GM19240 (cell line): ENCODE measurements at regions not wholly inside any gene's neighbourhood (a gene's known extent, or its start where the extent isn't known, plus 50 kb on each side); places are given as distances from the start of the nearest gene placed in this dataset.

Experiments used
- DNase-seq: peaks from one replicate; pipeline ENCODE4 v3.0.0; 2011; ENCODE audit warnings: low spot score; ENCODE audit not compliant: insufficient read length

DNA sequence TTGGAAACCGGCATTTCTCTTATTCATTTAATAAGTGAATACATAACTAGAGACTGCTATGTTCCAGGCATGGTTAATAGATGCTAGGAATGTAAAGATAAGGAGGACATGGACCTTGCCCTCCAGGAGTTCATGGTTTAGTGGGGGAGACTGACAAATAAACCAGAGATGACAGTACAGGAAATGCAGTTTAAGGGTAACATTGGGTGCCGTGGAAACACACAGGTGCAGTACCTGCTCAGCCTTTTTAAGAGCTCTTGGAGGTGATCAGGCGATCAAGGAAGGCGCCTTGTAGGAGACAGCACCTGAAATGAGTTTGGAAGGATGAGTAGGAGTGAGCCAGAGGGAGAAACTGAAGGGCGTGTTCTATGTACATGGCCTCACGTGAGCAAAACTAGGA is 145.8 kb downstream of the AASDH start:
- DNase-seq: no peak

- no peak for DNase-seq
Measured at GRCh38 chr4:56240554-56241174, 146.6 kb downstream of the AASDH start.

DNA sequence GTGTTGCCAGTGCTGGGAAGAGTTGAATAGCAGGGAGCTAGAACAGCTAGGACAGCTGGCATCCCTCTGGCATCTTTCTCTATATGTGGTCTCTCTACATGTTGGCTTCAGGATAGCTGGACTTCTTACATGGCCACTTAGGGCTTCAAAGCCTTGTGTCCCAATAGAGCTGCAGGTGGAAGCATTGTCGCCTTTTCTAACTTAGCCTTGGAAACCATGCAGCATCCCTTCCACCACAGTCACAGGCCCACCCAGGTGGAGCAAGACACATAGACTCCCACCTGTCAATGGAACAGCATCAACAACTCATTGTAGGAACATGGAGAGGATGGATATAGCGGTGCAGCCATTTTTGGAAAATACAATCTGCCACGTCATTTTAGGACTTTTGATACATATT is 149.0 kb downstream of the AASDH start:
- no peak for DNase-seq

DNA sequence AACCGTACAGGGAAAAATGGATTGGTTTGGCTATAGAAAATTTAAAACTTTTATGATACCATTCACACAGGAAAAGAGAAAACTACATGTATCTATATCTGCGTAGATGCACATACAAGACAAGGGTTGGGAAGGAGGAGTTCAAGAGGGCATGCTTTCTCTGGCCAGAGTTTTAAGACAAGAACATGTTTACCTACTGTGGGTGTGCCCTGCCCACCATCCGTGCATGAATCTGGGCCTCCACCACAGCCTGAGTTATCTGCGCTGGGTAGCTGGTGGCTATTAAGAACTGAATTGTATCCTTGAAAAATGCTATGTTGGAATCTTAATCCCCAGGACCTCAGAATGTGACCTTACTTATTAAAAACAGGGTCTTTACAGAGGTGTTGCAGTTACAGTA is 151.6 kb downstream of the AASDH start:
- no peak for DNase-seq

DNA sequence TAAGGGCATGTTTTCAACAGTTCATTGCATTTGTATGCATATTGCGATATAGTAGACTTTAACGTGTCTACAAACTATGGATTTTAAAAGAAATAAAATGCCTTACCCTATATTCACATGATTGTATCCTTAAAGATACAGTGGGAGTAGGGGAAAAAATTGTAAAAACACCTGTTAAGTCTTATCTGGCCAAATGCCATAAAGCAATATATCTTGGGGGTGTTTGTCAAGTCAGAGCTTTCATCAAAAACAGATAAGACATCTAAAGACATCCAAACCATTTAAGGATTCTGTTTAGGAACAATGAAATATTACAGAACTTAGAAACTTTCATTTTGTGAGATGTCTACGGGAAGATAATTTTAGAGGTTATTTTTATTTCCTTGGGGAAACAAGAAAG is 152.3 kb downstream of the AASDH start:
- DNase-seq: no peak

- DNase-seq: no peak
Measured at GRCh38 chr4:56234098-56234497, 153.2 kb downstream of the AASDH start.

DNA sequence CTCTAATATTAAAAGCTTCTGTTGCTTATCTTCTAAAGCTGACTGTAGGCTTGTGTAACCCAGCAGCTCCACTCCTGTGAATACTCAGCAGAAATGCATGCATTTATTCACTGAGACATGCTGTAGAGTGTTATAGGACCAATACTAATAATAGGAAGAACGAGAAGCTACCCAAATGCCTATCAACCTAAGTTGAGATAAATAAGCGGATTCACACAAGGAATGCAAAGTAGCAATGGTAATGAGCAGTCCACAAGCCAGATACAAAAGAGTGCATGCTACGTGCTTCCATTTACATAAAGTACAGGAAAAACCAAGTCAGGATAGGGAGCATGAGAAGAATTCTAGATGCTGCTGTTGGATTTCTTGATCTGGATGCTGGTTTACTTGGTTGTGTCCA is 155.9 kb downstream of the AASDH start:
- DNase-seq: no peak

GRCh38 chr4:56229947-56230346 is 157.3 kb downstream of the AASDH start:
- DNase-seq: no peak

GRCh38 chr4:56227301-56227835 is 159.9 kb downstream of the AASDH start:
- DNase-seq: no peak

- DNase-seq: no peak
Measured at GRCh38 chr4:56226579-56226978, 160.7 kb downstream of the AASDH start.

DNA sequence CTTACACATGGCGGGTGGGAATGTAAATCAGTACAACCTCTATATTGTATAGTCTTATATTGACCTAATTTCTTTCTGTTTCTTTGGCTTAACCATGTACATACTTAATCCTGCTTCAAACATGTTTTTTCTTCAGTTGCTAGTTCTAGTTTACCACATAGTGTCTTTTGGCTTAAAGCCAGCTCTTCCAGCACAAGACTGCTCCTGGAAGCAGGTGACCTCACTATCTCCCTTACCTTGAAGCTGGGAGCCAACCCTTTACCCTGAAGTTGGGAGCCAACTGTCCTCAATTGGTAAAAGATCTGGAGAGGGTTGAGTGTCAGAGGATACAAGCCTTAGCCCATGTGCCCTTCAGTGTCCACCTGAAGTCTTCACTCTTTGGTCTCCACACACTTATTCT is 162.7 kb downstream of the AASDH start:
- DNase-seq: no peak

DNA sequence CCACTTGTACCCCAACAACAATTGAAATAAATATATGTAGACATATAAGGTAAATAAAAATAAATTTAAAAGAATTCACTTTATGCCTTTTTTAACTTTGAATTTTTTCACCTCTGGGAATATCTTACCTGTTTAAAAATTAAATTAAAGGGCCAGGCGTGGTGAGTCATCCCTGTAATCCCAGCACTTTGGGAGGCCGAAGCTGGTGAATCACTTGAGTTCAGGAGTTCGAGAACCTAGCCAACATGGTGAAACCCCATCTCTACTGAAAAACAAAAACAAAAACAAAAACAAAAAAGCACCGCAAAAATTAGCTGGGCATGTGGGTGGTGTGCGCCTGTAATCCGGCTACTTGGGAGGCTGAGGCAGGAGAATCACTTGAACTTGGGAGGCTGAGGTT is 164.8 kb downstream of the AASDH start:
- DNase-seq: no peak

DNA sequence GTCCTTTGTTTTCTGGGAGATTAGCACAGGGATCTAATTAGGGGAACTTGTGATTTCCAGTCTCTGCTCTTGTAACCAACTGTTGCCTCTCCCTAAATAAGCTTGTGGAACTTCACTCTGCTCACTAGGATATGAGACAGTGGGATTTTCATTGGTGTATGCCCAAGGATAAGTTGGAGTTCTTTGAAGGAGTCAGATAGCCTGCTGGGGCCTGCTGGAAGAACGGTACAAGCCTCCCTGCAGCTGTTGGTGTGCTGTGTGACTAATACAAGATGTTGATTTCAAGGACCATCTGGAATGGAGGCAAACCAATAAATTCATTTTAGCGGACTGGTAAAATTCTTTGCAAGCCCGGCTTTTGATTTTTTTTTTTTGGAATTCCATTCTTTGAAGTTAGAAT is 167.0 kb downstream of the AASDH start:
- no peak for DNase-seq

- DNase-seq: no peak
Measured at GRCh38 chr4:56219447-56219846, 167.8 kb downstream of the AASDH start.

DNA sequence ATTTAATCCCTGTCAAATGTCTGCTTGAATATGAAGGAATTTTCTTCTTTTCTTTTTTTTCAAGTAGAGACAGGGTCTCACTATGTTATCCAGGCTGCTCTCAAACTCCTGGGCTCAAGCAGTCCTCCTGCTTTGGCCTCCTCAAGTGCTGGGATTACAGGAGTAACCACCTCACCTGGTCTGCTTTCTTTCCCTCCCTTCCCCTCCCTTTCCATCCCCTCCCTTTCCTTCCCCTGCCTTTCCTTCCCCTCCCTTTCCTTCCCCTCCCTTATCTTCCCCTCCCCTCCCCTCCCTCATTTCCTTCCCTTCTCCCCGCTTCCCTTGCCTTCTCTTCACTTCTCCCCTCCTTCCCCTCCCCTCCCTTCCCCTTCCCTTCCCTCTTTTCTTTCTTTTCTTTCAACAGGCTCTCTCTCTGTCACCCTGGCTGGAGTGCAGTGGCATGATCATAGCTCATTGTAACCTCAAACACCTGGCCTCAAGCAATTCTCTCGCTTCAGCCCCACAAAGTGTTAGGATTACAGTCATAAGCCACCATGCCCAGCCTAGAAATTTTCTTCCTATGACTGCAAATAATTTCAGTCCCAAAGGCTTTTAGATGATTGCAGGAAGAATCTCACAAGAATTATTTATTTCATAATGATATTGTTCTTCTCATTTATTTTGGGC is 168.9 kb downstream of the AASDH start:
- no peak for DNase-seq

DNA sequence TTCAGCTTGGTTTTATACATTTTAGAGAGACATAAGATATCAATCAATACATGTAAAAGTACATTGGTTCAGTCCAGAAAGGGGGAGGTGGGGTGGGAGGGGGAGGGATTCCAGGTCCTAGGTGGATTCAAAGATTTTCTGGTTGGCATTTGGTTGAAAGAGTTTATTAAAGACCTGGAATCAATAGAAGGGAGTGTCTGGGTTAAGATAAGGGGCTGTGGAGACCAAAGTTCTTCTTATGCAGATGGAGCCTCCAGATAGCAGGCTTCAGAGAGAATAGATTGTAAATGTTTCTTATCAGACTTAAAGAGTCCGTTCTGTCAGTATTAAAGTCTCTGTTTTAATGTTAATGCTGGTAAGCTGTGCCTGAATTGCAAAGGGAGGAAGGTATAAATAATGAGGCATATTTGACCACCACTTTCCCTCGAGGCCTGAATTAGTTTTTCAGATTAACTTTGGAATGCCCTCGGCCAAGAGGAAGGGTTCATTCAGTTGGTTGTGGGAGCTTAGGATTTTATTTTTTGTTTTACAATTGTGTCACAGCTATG is 169.9 kb downstream of the AASDH start:
- DNase-seq: no peak

DNA sequence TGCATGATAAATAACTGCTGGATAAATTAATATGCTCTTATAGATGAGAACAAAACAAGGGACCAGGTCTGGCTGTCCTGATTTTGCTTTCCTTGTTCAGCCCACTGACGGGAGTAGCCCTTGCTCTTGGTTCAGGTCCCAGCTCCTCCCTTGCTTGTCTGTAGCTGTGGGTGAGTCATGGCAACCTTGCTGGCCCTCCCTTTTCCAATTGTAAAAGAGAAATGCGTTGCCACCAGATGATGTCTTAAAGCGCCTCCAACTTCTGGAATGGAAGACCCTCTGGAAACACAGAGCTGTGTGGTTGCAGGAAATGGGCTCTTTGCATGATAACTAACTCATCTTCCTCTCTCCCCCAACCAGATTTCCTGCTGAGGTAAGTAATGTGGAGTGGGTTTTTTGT is 171.4 kb downstream of the AASDH start:
- no peak for DNase-seq

DNA sequence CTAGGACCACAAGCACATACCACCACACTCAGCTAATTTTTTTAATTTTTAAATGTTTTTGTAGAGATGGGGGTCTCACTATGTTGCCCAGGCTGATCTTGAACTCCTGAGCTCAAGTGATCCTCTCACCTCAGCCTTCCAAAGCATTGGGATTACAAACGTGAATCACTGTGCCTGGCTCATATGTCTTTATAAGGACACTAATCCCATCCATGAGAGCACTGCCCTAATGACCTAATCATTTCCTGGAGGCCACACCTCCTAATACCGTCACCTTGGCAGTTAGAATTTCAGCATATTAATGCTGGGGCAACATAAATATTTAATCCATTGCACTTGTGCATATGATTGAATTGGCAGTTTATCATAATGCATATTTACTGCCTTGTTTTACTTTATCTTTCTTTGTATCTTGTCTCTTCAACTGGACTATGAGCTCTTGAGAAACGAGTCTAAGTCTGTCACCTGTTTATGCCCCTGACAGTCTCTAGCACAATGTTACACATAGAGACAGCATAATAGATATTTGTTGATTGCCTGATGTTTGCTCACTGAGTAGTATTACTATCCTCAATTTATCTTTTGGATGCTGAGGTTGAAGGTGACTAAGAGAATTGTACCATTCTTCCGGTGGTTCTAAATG is 172.0 kb downstream of the AASDH start:
- DNase-seq: no peak

DNA sequence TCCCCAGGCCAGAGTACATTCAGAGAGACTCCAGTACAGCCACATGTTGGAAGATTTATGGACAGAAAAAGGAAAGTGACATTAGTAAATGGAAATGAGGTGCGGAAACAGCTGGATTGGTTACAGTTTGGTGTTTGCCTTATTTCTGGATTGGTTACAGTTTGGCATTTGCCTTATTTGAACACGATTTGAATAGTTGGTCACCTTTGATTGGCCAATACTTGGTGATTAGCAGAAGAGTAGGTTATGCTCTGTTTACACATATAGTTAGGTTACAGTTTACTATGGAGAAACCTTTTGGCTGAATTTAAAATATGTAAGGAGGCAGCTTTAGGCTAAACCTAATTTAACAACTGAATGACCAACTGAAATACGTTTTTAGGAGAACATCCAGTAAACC is 173.7 kb downstream of the AASDH start:
- no peak for DNase-seq

GRCh38 chr4:56212774-56213173 is 174.5 kb downstream of the AASDH start:
- DNase-seq: no peak

- no peak for DNase-seq
Measured at GRCh38 chr4:56211202-56211601, 176.1 kb downstream of the AASDH start.

- DNase-seq: no peak
Measured at GRCh38 chr4:56210397-56210796, 176.9 kb downstream of the AASDH start.
